ENCODE measurements at regions not wholly inside any gene's neighbourhood (a gene's known extent, or its start where the extent isn't known, plus 50 kb on each side); places are given as distances from the start of the nearest gene placed in this dataset.

GRCh38 chr7:149580328-149580727 is 82.7 kb upstream of the ZNF746 start (continued):
- TF ChIP-seq CHD7 (IDR thresholded peaks at IDR 0.05; ENCODE audit: insufficient replicate concordance, low read length) = no peak
- no peak for TF ChIP-seq MAX (IDR thresholded peaks at IDR 0.05)
- TF ChIP-seq TEAD4 (IDR thresholded peaks at IDR 0.05; ENCODE audit: low read depth, low read length) = no peak
- TF ChIP-seq RAD21 (IDR thresholded peaks at IDR 0.05 in 1 of 2, conservative IDR thresholded peaks at IDR 0.05 in 1 of 2; ENCODE audit: low read depth in 2 of 2, low read length in 2 of 2) = no peak
- TF ChIP-seq TAF7 (optimal IDR thresholded peaks at IDR 0.05; ENCODE audit: borderline replicate concordance, low read depth, low read length) = no peak
- no peak for TF ChIP-seq USF2 (IDR thresholded peaks at IDR 0.05; ENCODE audit: low read length)
- no peak for TF ChIP-seq SIRT6 (IDR thresholded peaks at IDR 0.05; ENCODE audit: low read length)
- no peak for TF ChIP-seq CHD1 (IDR thresholded peaks at IDR 0.05; ENCODE audit: low read depth, low read length)
- TF ChIP-seq EZH2 (IDR thresholded peaks at IDR 0.05; ENCODE audit: low read depth, low read length, severe bottlenecking) = no peak
- TF ChIP-seq PHF8 (conservative IDR thresholded peaks at IDR 0.05; ENCODE audit: low read depth, low read length) = no peak

All from H1 (cell line).